LNCAP (cell line): ENCODE measurements at regions not wholly inside any gene's neighbourhood (a gene's known extent, or its start where the extent isn't known, plus 50 kb on each side); places are given as distances from the start of the nearest gene placed in this dataset.

Experiments used
- TF ChIP-seq, protein P1 (sequence below): fragments of 450-650 bp; IDR thresholded peaks from 2 replicates; pipeline ENCODE4 v1.5.1; 2017; ENCODE audit warnings: mild to moderate bottlenecking

DNA sequence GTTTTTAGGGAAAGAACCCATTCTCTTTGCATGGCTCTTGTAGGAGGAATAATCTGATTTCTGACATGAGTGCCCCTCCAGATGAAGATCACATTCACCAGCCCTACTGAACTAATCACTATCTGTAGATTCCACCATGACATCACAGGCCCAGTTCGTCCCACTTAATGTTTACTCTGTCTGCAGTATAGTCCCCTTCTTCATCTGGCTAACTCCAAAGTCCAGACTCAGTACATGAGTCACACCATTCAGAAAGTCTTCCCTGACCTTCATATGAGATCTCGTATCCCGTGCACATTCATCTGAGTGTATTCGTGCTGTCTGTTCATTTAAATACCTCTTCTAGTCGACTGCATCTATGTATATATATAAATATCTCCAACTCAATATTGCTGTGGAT, 366.5 kb upstream of the AKR1E2 start:
- TF ChIP-seq, protein P1, sequence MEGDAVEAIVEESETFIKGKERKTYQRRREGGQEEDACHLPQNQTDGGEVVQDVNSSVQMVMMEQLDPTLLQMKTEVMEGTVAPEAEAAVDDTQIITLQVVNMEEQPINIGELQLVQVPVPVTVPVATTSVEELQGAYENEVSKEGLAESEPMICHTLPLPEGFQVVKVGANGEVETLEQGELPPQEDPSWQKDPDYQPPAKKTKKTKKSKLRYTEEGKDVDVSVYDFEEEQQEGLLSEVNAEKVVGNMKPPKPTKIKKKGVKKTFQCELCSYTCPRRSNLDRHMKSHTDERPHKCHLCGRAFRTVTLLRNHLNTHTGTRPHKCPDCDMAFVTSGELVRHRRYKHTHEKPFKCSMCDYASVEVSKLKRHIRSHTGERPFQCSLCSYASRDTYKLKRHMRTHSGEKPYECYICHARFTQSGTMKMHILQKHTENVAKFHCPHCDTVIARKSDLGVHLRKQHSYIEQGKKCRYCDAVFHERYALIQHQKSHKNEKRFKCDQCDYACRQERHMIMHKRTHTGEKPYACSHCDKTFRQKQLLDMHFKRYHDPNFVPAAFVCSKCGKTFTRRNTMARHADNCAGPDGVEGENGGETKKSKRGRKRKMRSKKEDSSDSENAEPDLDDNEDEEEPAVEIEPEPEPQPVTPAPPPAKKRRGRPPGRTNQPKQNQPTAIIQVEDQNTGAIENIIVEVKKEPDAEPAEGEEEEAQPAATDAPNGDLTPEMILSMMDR = no peak

DNA sequence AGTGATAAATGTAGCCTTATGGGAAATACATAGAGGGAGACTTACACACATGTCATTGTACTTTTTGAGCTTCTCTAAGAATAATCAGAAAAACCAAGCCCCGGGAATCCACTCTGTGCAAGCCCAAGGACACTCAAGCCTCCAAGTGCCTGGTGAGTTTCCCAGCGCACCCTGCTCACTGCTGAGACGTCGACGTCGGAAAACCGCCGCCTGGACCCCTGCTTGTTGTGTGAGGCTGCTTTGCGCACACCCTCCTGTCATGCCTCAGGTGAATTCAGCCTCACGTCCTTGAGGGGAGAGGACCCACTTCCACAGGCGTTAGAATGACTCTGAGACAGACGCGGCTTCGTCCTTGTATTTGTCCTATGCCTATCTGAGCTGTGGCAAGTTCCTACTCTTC, 368.4 kb upstream of the AKR1E2 start:
- TF ChIP-seq, protein P1 = no peak

DNA sequence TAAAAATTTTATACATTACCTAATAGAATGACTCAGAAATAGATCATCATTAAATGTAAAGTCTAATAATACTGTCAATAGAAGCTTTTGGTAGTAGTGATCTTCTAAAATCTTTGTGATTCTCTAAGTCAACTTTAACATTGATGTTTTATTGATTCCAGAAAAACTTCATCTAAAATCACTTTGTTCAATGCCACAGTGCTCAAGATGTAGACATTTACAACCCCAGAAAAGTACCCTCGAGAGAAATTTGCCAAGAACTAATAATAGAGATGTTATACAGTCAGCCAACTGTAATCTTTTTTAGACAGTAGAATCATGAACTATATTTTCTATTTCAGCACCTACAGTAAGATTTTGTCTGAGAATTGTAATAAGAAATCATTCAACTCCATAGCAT, 369.2 kb upstream of the AKR1E2 start:
- TF ChIP-seq, protein P1 = no peak

DNA sequence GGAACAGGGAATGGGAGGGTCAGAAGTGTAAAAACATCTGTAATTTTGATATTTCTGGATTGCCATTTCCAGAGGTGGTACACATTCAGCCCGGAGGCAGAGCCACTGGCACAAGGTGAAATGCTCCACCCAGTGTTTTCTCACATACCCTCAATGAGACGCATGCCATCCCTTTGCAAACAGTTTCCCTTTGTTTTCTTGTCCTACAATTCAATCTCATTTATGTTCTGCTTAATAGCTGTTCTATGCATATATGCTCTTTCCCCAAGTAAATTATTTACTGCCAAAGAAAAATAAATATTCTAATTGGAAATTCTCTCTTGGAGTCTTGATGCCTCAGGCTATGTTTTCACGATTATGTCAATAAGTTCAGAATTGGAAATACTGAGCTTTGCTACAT, 369.7 kb upstream of the AKR1E2 start:
- TF ChIP-seq, protein P1 = no peak

DNA sequence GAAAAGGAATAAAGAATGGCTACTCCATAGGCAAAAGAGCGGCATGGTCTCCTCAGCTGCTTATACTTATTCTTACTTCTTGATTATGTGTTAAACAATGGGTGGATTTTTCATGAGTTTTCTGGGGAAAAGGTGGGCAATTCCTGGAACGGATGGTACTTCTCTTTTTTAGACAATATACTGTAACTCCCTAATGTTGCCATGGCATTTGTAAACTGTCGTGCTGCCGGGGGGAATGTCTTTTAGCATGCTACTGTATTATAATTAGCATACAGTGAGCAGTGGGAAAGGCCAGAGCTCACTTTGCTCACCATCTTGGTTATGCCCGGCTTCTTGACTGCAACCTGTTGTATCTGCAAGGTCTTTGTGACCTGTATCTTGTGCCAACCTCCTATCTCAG, 372.1 kb upstream of the AKR1E2 start:
- TF ChIP-seq, protein P1 = no peak

DNA sequence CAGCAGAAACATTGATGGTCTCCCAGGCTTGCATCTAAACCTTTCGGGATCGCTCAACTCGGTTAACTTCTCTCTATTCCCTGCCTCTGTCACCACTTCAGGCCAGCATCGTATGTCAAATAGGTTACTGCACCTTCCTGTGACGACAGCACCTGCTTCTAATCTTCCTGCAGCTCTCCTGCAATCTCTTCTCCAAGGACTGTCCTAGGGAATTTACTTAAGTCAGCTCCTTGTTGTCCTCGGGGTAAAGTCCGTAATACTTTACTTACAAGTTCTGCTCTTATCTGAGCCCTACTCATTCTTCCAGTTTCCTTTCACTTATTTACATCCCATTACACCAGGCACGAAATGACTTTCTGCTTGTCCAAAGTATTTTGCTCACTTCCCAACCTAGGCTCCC, 372.7 kb upstream of the AKR1E2 start:
- TF ChIP-seq, protein P1 = no peak

DNA sequence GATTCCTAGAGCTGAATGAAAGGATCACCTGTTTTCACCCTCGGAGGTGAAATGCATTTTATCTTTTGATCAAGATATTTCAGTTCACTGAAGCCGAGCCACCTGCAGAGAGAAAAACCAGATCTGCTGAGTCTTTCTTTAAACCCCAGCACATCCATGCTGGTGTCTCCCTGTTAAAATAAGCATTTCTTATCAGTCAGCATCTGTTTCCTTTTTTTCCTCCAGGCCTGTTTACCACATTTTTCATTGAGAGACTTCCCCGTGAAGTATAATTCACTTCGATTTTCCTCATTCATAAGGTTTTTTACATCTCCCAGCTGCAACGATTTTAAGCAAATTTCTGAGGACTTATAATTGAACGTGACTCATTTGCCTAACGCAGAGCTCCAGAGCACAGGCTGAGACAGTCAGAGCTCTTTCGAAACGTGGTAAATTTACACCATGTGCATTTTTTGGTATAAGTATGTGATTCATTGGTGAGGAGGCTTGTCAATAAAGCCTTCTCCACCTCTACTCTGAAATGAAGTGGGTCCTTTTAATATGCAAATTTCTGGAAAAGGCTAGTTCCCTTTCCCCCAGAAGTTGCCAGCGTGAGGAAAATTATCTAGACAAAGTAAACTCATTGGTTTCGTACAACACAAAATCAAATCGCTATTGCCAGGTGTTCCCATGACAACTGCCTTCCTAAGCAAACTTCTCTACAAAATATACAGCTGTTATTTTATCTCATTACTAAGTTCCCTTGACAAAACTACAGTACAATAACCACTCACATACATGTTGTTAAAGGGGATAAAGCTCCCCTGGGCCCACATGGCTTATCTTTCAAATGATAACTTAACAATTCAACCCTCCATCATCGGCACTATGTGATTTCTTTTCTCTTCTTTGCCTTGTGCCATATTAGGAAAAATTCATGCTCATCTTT, 374.8 kb upstream of the AKR1E2 start:
- TF ChIP-seq, protein P1 = no peak
